ENCODE measurements at regions not wholly inside any gene's neighbourhood (a gene's known extent, or its start where the extent isn't known, plus 50 kb on each side); places are given as distances from the start of the nearest gene placed in this dataset.

- no peak for DNase-seq (ENCODE audit: low read depth, low spot score)
Observed at GRCh38 chr17:5819921-5820685, 235.8 kb upstream of the NLRP1 start.

DNA sequence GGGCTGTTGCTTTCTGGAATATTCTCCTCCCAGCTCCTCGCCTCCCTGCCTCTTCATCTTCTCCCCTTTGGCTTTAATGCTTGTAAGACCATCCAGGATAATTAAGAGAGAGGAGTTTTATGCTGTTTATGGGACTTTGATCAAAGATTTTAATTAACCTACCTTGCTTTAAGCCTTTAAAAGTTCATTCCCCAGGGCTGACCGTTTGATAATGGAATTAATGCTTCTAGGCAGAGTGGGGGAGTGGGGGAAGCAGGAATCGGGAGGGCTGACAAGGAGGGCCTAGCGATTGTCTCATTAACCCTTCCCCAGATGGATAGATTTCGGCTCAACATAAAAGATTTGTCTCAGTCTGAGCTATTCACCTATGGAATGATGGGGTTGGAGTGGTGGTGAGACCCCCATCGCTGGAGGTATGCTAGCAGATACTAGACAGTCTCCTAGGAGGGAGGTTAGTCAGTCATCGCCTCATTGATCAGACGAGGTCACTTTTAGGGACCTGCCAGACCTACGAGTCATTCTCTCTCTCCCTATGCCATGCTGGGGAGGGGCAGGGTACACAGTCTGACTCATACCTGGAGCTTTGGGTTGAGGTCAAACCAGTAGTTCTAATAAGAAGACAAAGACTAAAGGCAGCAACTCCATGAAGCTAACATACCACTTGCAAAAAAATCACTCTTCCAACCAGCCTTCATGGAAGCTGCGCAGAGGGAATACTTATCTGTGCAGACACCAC is 236.6 kb upstream of the NLRP1 start:
- DNase-seq (ENCODE audit: low read depth, low spot score): no peak

DNA sequence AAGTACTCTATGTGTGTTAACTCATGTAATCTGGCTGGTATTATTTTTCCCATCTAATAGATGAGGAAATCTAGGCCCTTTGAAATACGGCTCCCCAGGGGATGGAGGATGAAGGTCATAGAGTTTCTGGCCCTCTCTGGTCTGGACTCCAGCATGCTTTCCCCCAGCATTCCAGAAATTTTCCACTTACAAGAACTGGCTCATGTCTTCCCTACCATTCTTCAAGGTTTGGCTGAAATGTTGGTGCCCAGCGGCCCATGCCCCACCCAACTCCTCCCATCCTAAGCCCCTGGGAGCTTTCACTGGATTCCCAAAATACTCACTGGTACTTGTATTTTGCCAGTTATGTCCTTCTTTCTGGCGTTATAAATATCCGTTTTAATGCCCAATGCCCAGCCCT is 237.5 kb upstream of the NLRP1 start:
- no peak for DNase-seq (ENCODE audit: low read depth, low spot score)

DNA sequence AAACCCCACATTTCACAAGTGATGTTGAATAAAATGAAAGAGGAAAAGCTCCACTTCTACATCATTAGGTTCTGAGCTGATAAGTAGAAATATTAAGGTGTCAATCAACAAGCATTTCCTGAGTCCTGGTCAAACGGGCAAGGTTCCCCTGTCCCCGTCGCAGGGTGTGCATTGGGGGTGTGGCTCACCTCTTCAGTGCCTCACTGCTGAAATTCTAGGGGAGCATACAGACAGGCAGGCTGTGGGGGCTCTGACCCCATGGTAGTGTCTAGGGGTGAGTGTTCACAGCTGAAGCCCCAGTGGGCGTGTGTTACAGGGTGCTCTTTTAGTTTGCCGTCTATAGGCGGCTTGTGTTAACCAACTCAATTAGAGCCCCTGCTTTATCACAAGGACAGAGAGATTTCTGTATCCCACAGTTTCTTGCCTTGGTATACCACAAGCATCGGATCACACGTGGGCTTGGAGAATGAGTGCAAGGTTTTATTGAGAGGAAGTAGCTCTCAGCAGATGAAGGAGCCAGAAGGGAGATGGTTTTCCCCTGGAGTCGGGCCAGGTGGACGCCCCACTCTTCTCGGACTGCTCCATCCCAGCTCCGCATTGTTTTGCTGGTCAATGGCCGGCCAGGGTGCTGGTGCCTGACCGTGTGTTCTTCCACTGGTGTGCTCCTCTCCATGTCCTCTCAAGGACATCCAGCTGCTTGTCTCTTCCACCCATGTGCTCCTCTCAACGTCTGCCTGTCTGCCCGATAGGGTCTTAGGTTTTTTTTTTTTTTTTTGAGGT is 238.2 kb upstream of the NLRP1 start:
- no peak for DNase-seq (ENCODE audit: low read depth, low spot score)

DNA sequence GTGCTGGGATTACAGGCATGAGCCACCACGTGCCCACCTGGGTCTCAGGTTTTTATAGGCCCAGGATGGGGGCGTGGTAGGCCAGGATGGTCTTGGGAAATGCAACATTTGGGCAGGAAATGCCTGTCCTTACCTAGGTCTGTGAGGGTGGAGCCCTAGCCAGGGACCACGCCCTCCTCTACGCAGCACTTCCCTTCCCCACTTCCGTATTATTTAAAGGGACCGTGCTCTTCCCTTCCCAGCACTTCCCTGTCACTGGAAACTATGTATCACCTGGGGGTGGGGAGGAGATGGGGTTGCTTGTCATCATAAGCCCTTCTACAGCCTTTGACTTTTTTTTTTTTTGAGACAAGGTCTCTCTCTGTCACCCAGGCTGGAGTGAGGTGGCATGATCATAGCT is 238.9 kb upstream of the NLRP1 start:
- DNase-seq (ENCODE audit: low read depth, low spot score): no peak

DNA sequence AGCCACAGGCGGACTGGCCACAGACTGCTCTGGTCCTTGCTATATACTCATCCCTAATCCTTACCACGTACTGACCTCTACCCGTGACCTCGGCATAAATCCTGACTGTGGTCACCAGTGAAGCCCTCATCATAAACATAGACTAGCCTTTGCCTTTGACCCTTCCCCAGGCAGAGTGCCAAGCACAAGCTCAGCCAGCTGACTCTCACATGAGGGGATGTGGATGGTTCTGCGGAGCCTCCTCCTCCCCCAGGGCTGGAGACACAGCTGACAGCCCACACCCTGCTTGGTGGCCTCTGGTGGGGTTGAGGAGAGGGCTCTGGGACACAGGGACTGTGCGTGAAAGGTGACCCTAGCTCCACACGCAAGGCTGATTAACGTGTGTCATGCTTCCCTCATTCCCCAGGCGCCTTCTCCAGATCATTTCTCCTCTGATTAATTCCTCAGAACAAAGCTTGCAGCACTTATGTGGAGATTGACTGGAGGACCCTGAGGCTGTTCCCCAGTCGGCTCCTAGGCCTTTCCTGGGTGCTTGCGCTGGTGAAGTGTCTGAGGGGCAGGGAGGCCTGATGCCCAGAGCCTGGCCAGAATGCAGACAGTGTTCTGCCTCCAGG is 241.5 kb upstream of the NLRP1 start:
- DNase-seq (ENCODE audit: low read depth, low spot score): no peak

DNA sequence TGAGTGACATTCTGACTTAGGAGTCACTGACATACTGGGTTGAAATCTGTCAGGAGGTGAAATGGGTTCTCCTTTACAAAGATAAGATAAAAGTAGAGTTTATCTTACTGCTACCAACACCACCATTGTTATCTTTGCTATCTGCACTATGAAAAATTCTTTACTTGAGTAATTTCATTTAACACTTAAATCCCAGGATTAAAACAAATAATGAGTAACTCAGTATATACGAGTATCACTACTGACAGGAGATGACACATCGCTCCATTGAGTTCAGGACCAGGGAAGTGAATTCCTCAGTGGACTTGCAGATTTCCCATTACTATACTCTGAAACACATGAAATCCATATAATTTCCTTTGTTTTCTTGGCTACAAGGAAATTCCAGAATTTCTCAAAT is 242.1 kb upstream of the NLRP1 start:
- peak; percentile 67 for DNase-seq (ENCODE audit: low read depth, low spot score)

DNA sequence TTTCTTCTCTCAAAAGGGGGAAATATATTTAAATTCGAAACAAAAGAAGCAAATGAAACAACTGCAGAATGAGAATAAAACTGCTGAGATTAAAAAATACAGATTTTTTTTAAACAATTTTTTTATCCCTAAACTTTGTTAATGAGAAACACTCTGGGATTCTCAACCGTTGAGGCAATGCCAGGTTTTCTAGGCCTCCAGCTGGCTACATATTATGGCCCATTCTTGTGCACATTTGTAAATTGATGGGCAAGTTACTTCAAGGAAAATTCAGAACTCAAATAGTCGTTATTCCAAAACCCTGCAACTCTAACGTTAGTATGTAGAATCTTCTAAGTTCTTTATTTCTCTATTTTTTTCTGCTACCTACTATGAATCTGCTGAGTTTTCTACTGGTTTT is 239.3 kb upstream of the WSCD1 start:
- DNase-seq (ENCODE audit: low read depth, low spot score): no peak

GRCh38 chr17:5832886-5833285 is 237.3 kb upstream of the WSCD1 start:
- DNase-seq (ENCODE audit: low read depth, low spot score): peak; percentile 72

- peak; percentile 30 for DNase-seq (ENCODE audit: low read depth, low spot score)
Observed at GRCh38 chr17:5837055-5837491, 233.1 kb upstream of the WSCD1 start.

GRCh38 chr17:5838661-5839300 is 231.4 kb upstream of the WSCD1 start:
- DNase-seq (ENCODE audit: low read depth, low spot score): no peak

GRCh38 chr17:5840811-5841446 is 229.2 kb upstream of the WSCD1 start:
- no peak for DNase-seq (ENCODE audit: low read depth, low spot score)

DNA sequence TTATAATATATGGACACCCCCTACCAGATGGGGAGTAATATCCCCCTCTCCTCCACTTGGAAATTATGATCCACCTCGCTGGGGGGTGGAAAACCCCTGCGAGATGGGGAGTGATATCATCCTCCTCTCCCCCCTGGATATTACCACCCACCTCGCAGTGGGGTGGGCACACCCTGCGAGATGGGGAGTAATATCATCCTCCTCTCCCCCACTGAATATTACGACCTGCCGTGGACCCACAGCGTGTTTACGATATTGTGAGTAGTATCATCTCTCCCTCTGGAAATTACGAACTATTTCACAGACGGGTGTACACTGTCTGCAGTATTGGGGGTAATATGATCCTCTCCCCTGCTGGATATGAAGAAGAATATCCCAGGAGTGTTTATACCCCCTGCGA is 228.3 kb upstream of the WSCD1 start:
- no peak for DNase-seq (ENCODE audit: low read depth, low spot score)

GRCh38 chr17:5843366-5844026 is 226.7 kb upstream of the WSCD1 start:
- DNase-seq (ENCODE audit: low read depth, low spot score): no peak

DNA sequence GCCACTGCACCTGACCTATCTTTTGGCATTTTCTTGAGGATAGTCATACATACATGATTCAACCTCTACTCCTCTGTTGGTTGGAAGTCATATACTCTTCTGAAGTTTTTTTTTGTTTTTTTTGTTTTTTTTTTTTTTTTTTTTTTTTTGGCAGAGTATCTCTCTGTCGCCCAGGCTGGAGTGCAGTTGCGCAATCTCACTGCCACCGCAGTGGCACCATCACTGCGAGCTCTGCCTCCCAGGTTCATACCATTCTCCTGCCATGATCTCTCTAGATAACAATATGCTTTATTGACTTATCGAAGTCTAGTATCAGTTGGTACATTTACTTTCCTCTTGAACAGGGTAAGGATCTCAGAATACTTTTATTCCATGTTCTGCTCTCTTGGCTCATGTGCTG is 224.2 kb upstream of the WSCD1 start:
- no peak for DNase-seq (ENCODE audit: low read depth, low spot score)

DNA sequence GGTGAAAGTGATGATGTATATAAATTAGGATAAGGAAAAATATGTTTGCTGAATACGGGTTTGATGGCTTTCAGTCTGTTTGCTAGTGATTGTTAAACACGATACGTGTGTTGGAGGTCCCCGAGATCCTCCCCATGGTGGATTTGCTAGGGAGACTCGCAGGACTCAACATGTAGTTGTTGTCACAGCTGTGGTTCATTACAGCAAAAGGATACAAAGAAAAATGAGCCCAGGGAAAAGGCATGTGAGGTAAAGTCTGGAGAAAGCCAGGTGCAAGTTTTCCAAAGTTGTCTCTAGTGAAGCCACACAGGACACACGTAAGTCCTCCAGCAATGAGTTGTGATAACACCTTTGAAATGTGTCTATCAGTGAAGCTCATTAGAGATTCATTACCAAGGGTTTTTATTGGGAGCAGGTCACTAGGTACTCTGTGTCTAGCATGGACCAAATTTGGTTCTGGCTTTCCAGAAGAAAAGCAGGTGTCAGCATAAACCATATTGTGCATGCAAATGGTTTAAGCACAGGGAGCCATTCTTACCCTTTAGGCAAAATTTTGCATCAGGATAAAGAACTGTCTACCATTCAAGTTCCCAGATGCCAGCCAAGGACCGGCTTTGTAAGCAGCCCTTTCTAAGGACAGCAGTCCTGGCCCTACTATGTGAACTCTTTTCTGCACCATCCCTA is 215.2 kb upstream of the WSCD1 start:
- no peak for DNase-seq (ENCODE audit: low read depth, low spot score)

DNA sequence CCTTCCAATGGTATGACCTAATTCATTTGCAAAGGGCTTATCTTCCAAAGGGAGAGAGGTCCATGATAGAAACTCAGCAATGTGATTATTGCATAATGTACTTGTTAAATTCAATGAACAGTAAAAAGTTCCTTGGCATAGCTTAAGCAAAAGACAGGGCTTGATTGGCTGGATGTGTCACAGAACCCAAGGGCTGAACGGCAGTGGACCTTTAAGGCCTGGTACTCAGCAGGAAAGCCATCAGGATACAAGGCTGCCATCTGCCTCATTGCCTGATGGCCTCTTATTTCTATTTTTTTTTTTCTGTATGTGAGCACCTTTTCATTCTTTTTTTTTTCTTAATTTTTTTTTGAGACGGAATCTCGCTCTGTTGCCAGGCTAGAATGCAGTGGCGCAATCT is 208.9 kb upstream of the WSCD1 start:
- no peak for DNase-seq (ENCODE audit: low read depth, low spot score)

GRCh38 chr17:5861854-5862253 is 208.3 kb upstream of the WSCD1 start:
- no peak for DNase-seq (ENCODE audit: low read depth, low spot score)

DNA sequence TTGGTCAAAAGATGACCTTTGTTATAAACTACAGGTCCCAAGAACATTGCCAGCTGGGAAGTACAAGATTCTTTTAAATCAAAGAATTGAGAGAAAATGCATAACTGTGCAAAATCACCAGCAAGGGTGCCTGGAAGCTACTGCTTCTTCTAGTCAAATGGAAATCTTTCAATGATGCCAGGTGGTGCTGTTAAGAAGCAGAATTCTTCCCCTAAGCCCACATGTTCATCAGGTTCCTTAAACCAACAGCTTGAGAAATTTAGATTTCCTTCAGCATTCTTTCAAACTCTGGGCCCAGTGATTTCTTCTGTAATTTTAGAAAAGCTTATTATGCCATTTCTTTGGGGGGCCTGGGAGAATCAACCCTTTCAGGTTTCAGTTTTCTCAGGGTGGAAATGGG is 207.8 kb upstream of the WSCD1 start:
- no peak for DNase-seq (ENCODE audit: low read depth, low spot score)
